ENCODE measurements at regions not wholly inside any gene's neighbourhood (a gene's known extent, or its start where the extent isn't known, plus 50 kb on each side); places are given as distances from the start of the nearest gene placed in this dataset.

DNA sequence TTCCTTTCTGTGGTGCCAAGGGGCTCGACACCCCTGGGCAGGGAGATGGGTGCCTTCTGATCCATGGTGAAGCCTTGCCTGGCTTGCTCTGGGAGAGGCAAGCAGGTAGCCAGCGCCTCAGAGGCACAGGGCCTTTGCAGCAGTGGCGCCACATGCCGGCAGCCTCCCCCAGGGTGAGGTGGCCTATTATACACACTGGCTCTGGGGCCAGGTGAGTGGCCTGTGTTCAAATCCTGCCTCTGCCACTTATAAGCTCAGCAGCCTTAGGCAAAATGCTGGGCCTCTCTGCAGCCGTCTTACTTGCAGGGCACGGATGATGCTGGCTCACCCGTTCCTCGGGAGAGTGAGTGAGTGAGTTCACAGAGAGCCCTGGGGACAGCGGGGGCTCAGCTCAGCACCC, 176.9 kb downstream of the TFAP2C start:
- intact Hi-C loops (cut with DNase I) = no loop called here
- Histone ChIP-seq H3K4me1 (no peaks in the 10 kb centered on the region), H3K27me3 (peaks cover 0 to 7% of the 10 kb centered on the region in 2 donors), H3K4me3 (no peak overlapping the region), H3K9me3 (no peaks in the 10 kb centered on the region), H3K36me3 (replicated peaks in 1 of 2; ENCODE audit: insufficient read depth in 1 of 2, low read depth in 2 of 2) (no peaks in the 10 kb centered on the region), H3K27ac (no peak overlapping the region)
- ATAC-seq (no peak), DNase-seq (no peak)
- WGBS, 2 donors = 33 to 77% methylated on average over 2 to 9 of the region's 9 CpGs
- TF ChIP-seq, protein P1, sequence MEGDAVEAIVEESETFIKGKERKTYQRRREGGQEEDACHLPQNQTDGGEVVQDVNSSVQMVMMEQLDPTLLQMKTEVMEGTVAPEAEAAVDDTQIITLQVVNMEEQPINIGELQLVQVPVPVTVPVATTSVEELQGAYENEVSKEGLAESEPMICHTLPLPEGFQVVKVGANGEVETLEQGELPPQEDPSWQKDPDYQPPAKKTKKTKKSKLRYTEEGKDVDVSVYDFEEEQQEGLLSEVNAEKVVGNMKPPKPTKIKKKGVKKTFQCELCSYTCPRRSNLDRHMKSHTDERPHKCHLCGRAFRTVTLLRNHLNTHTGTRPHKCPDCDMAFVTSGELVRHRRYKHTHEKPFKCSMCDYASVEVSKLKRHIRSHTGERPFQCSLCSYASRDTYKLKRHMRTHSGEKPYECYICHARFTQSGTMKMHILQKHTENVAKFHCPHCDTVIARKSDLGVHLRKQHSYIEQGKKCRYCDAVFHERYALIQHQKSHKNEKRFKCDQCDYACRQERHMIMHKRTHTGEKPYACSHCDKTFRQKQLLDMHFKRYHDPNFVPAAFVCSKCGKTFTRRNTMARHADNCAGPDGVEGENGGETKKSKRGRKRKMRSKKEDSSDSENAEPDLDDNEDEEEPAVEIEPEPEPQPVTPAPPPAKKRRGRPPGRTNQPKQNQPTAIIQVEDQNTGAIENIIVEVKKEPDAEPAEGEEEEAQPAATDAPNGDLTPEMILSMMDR (IDR thresholded peaks at IDR 0.05) = no peak
- TF ChIP-seq POLR2A (IDR thresholded peaks at IDR 0.05) = no peak

DNA sequence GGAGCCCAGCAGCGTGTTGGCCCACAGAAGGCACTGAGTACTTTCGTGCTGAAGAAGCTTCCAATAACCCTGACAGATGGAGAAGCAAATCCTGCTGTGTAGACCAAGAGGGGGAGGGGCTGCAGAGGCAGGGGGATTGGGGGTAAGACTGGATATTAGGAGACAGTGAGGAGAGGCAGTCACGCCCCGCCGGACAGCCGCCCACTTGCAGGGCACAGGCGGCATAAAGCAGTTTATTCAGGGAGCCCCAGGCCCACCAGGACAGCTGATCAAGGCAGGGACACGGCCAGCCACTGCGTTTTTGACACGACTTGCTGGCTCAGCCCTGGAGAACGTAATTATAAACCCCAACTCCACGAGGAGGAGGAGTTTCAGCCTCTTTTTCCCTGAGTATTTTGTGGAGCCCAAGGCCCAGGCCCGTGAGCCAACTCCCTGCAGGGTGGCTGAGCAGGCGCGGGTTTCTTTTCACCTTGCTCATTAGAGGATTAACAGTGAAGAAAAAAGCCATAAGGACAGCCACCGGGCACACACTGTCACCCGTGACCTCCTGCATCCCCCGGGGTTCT, 177.9 kb downstream of the TFAP2C start:
- H3K4me3 ChIP-seq = no peak overlapping the region
- H3K9me3 ChIP-seq = no peaks in the 10 kb centered on the region
- no peak for DNase-seq
- no peak overlapping the region for H3K27ac ChIP-seq
- TF ChIP-seq, protein P1 (IDR thresholded peaks at IDR 0.05) = no peak
- no peaks in the 10 kb centered on the region for H3K4me1 ChIP-seq
- peaks cover 0 to 7% of the 10 kb centered on the region in 2 donors for H3K27me3 ChIP-seq
- WGBS, 2 donors = 47 to 53% methylated on average over 12 to 18 of the region's 18 CpGs
- ATAC-seq = no peak
- H3K36me3 ChIP-seq (replicated peaks in 1 of 2; ENCODE audit: insufficient read depth in 1 of 2, low read depth in 2 of 2) = no peaks in the 10 kb centered on the region
- intact Hi-C loops (cut with DNase I) = no loop called here

DNA sequence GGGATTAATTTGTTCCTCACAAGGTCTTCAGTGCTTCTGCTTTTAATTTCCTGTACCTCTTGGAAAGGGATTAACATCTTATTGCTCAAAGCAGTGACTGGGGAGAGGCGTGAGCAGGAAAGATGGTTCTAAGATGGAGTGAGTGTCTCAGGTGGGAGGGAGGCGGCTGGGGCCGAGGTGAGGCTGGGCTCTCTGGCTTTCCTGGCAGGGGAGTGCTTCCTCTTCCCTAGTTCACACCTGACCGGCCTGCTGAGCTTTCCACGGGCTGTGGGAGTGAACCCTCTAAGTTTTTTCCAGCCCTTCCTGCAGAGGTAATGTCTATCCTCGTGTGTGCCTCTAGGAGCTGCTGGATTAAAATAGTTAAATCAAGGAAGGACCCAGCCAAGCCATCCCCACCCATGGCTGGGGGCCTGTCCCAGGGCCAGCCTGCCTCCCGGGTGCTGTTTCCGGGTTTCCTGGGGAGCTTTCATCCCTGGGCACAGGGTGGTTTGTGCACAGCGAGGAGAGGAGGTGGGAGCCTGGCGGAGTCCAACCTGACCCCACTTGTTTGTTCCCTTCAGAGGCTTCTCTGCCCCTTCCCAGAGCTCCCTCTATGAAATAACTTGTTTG, 179.1 kb downstream of the TFAP2C start:
- Histone ChIP-seq H3K27me3 (peaks cover 0 to 3% of the 10 kb centered on the region in 2 donors), H3K4me3 (no peak overlapping the region), H3K9me3 (no peaks in the 10 kb centered on the region), H3K27ac (no peak overlapping the region), H3K4me1 (no peaks in the 10 kb centered on the region), H3K36me3 (replicated peaks in 1 of 2; ENCODE audit: insufficient read depth in 1 of 2, low read depth in 2 of 2) (no peaks in the 10 kb centered on the region)
- DNase-seq = no peak
- no peak for ATAC-seq
- TF ChIP-seq, protein P1 (IDR thresholded peaks at IDR 0.05) = no peak
- TF ChIP-seq POLR2A (IDR thresholded peaks at IDR 0.05) = no peak
- WGBS, 2 donors = 16 to 29% methylated on average over 9 to 10 of the region's 10 CpGs
- intact Hi-C loops (cut with DNase I) = no loop called here

DNA sequence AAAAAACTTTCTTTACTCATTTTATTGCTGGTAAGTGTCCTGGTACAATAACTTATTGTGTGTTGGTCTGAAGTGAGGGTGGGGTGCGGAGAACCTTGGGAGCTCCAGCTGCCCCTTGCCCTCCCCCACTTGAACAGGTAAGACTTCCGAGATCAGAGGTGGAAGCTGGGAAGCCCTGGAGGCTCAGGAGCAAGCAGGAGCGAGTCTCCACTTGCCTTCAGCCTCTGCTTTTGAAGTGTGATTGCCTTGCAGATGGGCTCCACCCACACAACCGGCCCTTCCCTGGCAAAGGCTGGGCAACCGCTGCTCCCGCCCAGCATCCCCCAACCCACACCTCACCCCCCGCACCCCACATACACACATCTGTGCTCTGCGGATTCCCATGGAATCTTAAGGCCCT, 179.6 kb downstream of the TFAP2C start:
- no peaks in the 10 kb centered on the region for H3K4me1 ChIP-seq
- no peak overlapping the region for H3K4me3 ChIP-seq
- TF ChIP-seq, protein P1 (IDR thresholded peaks at IDR 0.05) = no peak
- TF ChIP-seq POLR2A (IDR thresholded peaks at IDR 0.05) = no peak
- H3K9me3 ChIP-seq = no peaks in the 10 kb centered on the region
- H3K27me3 ChIP-seq = peaks cover 0 to 3% of the 10 kb centered on the region in 2 donors
- 22 to 32% methylated on average over 2 to 8 of the region's 8 CpGs for WGBS, 2 donors
- ATAC-seq (no peak), DNase-seq (no peak)
- intact Hi-C loops (cut with DNase I) = no loop called here
- no peak overlapping the region for H3K27ac ChIP-seq
- H3K36me3 ChIP-seq (replicated peaks in 1 of 2; ENCODE audit: insufficient read depth in 1 of 2, low read depth in 2 of 2) = no peaks in the 10 kb centered on the region

DNA sequence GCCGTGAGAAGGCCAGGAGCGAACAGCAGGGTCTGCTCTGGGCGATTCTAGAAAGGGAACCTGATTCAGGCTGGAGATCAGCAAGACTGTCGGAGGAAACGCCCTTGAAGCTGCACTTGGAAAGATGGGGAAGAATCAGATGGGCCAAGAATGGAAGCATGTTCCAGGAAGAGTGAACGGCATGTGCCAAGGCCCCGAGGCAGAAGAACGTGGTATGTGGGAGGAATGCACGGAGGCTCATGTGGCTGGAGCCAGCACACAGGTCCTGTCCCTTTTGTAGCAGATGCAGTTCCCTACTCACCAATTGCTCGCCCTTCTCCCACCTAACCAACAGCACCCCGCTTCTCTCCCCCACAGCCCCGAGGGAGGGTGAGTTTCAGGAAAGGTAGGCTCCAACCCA, 180.6 kb downstream of the TFAP2C start:
- Histone ChIP-seq H3K27ac (no peak overlapping the region), H3K27me3 (peaks cover 0 to 3% of the 10 kb centered on the region in 2 donors), H3K4me1 (no peaks in the 10 kb centered on the region), H3K36me3 (replicated peaks in 1 of 2; ENCODE audit: insufficient read depth in 1 of 2, low read depth in 2 of 2) (no peaks in the 10 kb centered on the region), H3K9me3 (no peaks in the 10 kb centered on the region), H3K4me3 (no peak overlapping the region)
- intact Hi-C loops (cut with DNase I) = no loop called here
- no peak for DNase-seq
- WGBS, 2 donors = 81 to 88% methylated on average over 12 of the region's 12 CpGs
- TF ChIP-seq, protein P1 (IDR thresholded peaks at IDR 0.05) = no peak
- no peak for TF ChIP-seq POLR2A (IDR thresholded peaks at IDR 0.05)
- ATAC-seq = no peak
